ENCODE measurements at regions not wholly inside any gene's neighbourhood (a gene's known extent, or its start where the extent isn't known, plus 50 kb on each side); places are given as distances from the start of the nearest gene placed in this dataset.
A peak's percentile ranks its signal among the peaks of the same experiment; 100 is the strongest.
"Not testable (repeated sequence)": the region's sequence is repeated elsewhere in the genome, so short reads cannot be mapped to it uniquely, and the experiment has no call there.

DNA sequence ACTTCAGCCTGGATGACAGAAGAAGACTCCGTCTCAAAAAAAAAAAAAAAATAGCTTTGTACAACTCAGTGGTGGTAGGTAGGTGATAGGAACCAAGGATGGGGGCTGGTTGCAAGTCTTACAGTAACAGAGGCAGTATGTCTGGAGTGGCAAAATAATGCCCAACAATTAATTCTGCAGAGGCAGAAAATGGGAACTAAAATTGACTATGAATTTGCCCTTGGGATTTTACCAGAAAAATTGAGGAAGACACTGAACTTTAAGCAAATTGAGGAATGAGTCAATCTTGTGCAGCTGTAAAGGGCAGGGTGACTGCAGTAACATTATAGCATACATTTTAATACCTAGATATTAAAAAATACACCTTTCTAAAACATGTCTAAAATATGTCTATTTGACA is 116.1 kb upstream of the FOXN2 start:
- no peak for DNase-seq (ENCODE audit: low spot score)
- TF ChIP-seq, protein P1, sequence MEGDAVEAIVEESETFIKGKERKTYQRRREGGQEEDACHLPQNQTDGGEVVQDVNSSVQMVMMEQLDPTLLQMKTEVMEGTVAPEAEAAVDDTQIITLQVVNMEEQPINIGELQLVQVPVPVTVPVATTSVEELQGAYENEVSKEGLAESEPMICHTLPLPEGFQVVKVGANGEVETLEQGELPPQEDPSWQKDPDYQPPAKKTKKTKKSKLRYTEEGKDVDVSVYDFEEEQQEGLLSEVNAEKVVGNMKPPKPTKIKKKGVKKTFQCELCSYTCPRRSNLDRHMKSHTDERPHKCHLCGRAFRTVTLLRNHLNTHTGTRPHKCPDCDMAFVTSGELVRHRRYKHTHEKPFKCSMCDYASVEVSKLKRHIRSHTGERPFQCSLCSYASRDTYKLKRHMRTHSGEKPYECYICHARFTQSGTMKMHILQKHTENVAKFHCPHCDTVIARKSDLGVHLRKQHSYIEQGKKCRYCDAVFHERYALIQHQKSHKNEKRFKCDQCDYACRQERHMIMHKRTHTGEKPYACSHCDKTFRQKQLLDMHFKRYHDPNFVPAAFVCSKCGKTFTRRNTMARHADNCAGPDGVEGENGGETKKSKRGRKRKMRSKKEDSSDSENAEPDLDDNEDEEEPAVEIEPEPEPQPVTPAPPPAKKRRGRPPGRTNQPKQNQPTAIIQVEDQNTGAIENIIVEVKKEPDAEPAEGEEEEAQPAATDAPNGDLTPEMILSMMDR (IDR thresholded peaks at IDR 0.05; ENCODE audit: extremely low read depth, missing control alignments) = no peak

DNA sequence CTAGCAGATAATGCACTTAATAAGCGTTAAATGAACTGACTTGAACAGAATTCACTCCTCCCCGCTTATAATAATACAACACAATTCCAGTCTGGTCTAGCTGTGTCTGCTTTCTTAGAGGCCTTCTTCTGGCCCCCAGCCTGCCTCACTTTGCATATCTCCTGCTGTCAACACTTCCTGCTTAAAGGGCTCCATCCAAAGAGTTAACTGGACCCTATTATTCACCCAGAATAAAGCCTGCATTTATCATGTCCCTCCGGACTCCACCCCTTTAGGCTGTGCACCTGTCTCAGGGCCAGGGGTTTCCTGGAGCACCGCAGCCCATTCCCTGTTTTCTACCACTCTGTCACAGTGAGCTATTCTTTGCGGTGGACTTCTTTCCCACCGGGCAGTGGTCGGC is 115.4 kb upstream of the FOXN2 start:
- no peak for DNase-seq (ENCODE audit: low spot score)

DNA sequence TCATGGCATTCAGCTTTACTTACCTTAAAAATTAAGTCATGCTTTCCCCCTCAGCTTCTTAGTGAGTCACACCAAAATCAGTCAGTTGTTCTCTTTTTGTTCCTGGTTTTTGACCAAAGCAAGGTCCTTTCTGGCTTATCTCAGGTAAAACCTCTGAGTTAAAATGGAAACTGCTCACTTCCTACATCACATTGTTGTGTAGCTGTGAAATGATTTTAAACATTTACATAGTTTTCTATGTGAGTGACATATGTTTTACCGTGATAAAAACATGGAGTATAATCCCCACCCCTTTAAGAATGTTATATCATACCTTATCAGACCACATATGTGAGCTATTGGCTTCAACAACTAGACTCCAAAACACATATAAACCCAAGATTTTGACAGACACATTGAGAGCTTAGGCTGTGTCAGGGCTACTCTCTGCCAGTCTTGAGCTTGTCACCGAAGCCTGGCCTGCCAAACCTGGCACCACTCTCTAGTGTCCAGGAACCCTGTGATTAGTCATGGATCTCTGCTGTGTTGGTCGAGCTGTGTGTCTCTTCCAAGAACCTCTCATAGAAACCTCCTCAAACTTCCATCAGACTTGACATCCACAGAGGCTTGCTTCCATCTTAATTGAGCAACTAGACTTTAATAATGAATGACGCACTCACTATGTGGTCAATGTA is 113.7 kb upstream of the FOXN2 start:
- TF ChIP-seq, protein P1 (IDR thresholded peaks at IDR 0.05; ENCODE audit: extremely low read depth, missing control alignments) = no peak
- peak; percentile 27 for DNase-seq (ENCODE audit: low spot score)

More for the DNA sequence above, 115.4 kb upstream of the FOXN2 start:
- TF ChIP-seq, protein P1 (IDR thresholded peaks at IDR 0.05; ENCODE audit: extremely low read depth, missing control alignments) = no peak

DNA sequence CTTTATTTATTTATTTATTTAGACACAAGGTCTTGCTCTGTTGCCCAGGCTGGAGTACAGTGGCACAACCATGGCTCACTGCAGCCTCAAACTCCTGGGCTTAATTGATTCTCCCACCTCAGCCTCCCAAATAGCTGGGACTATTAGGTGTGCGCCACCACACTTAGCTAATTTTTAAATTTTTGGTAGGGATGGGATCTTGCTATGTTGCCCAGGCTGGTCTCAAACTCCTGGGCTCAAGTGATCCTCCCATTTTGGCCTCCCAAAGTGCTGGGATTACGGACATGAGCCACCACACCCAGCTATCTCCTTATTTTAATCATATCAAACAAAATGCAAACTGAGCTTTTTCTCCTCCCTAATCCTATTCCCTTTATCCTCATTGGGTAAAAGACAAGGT is 113.0 kb upstream of the FOXN2 start:
- not testable (repeated sequence) for DNase-seq (ENCODE audit: low spot score)

DNA sequence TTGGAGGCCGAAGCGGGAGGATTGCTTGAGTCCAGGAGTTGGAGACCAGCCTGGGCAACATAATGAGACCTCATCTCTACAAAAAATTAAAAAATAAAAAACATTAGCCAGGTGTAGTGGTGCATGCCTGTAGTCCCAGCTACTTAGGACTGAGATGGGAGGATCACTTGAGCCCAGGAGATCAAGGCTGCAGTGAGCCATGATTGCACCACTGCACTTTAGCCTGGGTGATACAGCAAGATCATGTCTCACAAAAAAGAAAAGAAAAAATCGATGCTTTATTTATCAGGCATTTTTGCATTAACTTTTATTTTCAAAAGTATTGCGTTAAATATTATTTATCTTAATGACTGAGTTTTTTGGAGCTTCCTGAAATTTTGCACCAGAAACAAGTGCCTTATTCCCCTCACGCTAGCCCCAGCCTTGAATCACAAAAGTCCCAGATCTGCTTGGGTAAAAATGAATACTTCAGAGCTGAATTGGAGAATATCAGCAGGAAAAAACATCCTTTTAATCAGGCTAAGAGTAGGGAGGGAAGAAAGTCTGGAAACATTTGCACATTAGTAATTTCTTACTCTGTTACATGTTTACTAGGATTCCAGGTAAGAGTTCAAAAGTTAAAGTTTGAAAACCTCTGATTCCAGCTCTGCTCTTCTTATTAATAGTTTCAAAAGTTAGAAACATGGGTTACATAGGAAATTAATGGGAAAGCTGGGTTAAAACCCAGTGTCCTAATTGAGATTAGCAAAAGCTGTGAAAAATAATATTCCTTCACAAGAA is 111.4 kb upstream of the FOXN2 start:
- no peak for DNase-seq (ENCODE audit: low spot score)

DNA sequence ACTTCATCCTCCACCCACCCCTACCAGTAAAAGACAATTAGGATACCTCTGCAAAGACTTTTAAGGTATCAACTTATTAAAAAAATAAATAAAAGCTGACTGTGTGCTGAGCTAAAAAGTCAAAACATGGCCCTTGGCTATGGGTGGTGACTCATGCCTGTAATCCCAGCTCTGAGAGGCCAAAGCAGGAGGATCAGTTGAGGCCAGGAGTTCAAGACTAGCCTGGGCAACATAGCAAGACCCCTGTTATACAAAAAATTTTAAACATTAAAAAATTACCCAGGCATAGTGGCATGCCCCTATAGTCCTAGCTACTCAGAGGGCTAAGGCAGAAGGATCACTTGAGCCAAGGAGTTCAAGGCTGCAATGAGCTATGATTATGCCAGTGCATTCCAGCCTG is 110.8 kb upstream of the FOXN2 start:
- TF ChIP-seq, protein P1 (IDR thresholded peaks at IDR 0.05; ENCODE audit: extremely low read depth, missing control alignments) = no peak
- DNase-seq (ENCODE audit: low spot score) = no peak

More for the DNA sequence above, 111.4 kb upstream of the FOXN2 start:
- TF ChIP-seq, protein P1 (IDR thresholded peaks at IDR 0.05; ENCODE audit: extremely low read depth, missing control alignments) = no peak

DNA sequence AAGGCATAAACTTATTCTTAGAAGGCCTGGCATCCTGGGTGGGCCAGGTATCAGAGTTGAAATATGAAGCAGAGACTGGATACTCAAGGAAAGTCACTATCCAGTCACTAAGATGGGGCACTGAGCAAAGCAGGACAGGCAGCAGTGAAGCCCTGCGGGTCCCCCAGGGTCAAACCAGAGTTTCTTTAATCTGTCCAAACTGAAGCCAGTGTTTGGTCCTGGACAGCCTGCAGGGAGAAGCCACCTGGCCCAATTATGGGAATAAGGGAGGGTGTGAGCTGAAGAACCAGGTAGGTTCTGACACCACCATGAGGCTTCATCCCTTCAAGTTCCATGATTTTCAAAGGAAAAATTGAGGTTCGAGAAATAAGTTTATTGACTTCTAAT is 109.7 kb upstream of the FOXN2 start:
- TF ChIP-seq, protein P1 (IDR thresholded peaks at IDR 0.05; ENCODE audit: extremely low read depth, missing control alignments) = no peak
- DNase-seq (ENCODE audit: low spot score) = no peak
